ENCODE measurements at regions not wholly inside any gene's neighbourhood (a gene's known extent, or its start where the extent isn't known, plus 50 kb on each side); places are given as distances from the start of the nearest gene placed in this dataset.

GRCh38 chr1:208892147-208892546, 648.0 kb upstream of the PLXNA2 start:
- H3K4me3 ChIP-seq (ENCODE audit: low read length), result no peak overlapping the region
- no peaks in the 10 kb centered on the region for H3K9me3 ChIP-seq (ENCODE audit: control insufficient read depth, low read length)
- no peak for ATAC-seq
- intact Hi-C loops (cut with DNase I), result no loop called here
- H3K4me1 ChIP-seq (ENCODE audit: control insufficient read depth, insufficient read depth, low read length), result no peaks in the 10 kb centered on the region
- DNase-seq, result no peak
- H3K27ac ChIP-seq (ENCODE audit: low read length), result no peak overlapping the region
- no peaks in the 10 kb centered on the region for H3K27me3 ChIP-seq (ENCODE audit: control insufficient read depth, insufficient read depth)
- 87% methylated on average over 6 of the region's 6 CpGs for WGBS

- DNase-seq (no peak), ATAC-seq (no peak)
- WGBS, result 69% methylated on average over 3 of the region's 3 CpGs
- Histone ChIP-seq H3K27ac (ENCODE audit: low read length) (no peak overlapping the region), H3K4me1 (ENCODE audit: control insufficient read depth, insufficient read depth, low read length) (no peaks in the 10 kb centered on the region), H3K27me3 (ENCODE audit: control insufficient read depth, insufficient read depth) (no peaks in the 10 kb centered on the region), H3K9me3 (ENCODE audit: control insufficient read depth, low read length) (no peaks in the 10 kb centered on the region), H3K4me3 (ENCODE audit: low read length) (no peak overlapping the region)
- intact Hi-C loops (cut with DNase I), result no loop called here
Measured at GRCh38 chr1:208893251-208893650, 649.1 kb upstream of the PLXNA2 start.

GRCh38 chr1:208895181-208895580, 651.0 kb upstream of the PLXNA2 start:
- ATAC-seq (no peak), DNase-seq (no peak)
- intact Hi-C loops (cut with DNase I), result no loop called here
- H3K4me1 ChIP-seq (ENCODE audit: control insufficient read depth, insufficient read depth, low read length), result no peaks in the 10 kb centered on the region
- no peaks in the 10 kb centered on the region for H3K9me3 ChIP-seq (ENCODE audit: control insufficient read depth, low read length)
- no peak overlapping the region for H3K4me3 ChIP-seq (ENCODE audit: low read length)
- no peak overlapping the region for H3K27ac ChIP-seq (ENCODE audit: low read length)
- H3K27me3 ChIP-seq (ENCODE audit: control insufficient read depth, insufficient read depth), result no peaks in the 10 kb centered on the region
- 86% methylated on average over 1 of the region's 1 CpG for whole genome bisulfite sequencing

- ATAC-seq (no peak), DNase-seq (no peak)
- Histone ChIP-seq H3K4me3 (ENCODE audit: low read length) (no peak overlapping the region), H3K27me3 (ENCODE audit: control insufficient read depth, insufficient read depth) (no peaks in the 10 kb centered on the region), H3K4me1 (ENCODE audit: control insufficient read depth, insufficient read depth, low read length) (no peaks in the 10 kb centered on the region), H3K9me3 (ENCODE audit: control insufficient read depth, low read length) (no peaks in the 10 kb centered on the region), H3K27ac (ENCODE audit: low read length) (no peak overlapping the region)
- WGBS, result 92% methylated on average over 1 of the region's 1 CpG
- intact Hi-C loops (cut with DNase I), result no loop called here
Measured at GRCh38 chr1:208895820-208896219, 651.6 kb upstream of the PLXNA2 start.

- no peaks in the 10 kb centered on the region for H3K4me1 ChIP-seq (ENCODE audit: control insufficient read depth, insufficient read depth, low read length)
- no peaks in the 10 kb centered on the region for H3K27me3 ChIP-seq (ENCODE audit: control insufficient read depth, insufficient read depth)
- intact Hi-C loops (cut with DNase I), result no loop called here
- no peak overlapping the region for H3K4me3 ChIP-seq (ENCODE audit: low read length)
- no peaks in the 10 kb centered on the region for H3K9me3 ChIP-seq (ENCODE audit: control insufficient read depth, low read length)
- H3K27ac ChIP-seq (ENCODE audit: low read length), result no peak overlapping the region
- no peak for ATAC-seq
- DNase-seq, result no peak
Measured at GRCh38 chr1:208896768-208897167, 652.6 kb upstream of the PLXNA2 start.

- no peak for DNase-seq
- Histone ChIP-seq H3K4me3 (ENCODE audit: low read length) (no peak overlapping the region), H3K27ac (ENCODE audit: low read length) (no peak overlapping the region), H3K4me1 (ENCODE audit: control insufficient read depth, insufficient read depth, low read length) (no peaks in the 10 kb centered on the region), H3K9me3 (ENCODE audit: control insufficient read depth, low read length) (no peaks in the 10 kb centered on the region), H3K27me3 (ENCODE audit: control insufficient read depth, insufficient read depth) (no peaks in the 10 kb centered on the region)
- intact Hi-C loops (cut with DNase I), result no loop called here
- no peak for ATAC-seq
Measured at GRCh38 chr1:208899438-208899837, 655.3 kb upstream of the PLXNA2 start.

GRCh38 chr1:208903251-208903905, 659.2 kb upstream of the PLXNA2 start:
- Histone ChIP-seq H3K4me1 (ENCODE audit: control insufficient read depth, insufficient read depth, low read length) (no peaks in the 10 kb centered on the region), H3K27ac (ENCODE audit: low read length) (no peak overlapping the region), H3K9me3 (ENCODE audit: control insufficient read depth, low read length) (no peaks in the 10 kb centered on the region), H3K4me3 (ENCODE audit: low read length) (no peak overlapping the region), H3K27me3 (ENCODE audit: control insufficient read depth, insufficient read depth) (no peaks in the 10 kb centered on the region)
- 88% methylated on average over 7 of the region's 7 CpGs for WGBS
- no peak for ATAC-seq
- intact Hi-C loops (cut with DNase I), result no loop called here
- DNase-seq, result no peak

- Histone ChIP-seq H3K27ac (ENCODE audit: low read length) (no peak overlapping the region), H3K4me3 (ENCODE audit: low read length) (no peak overlapping the region), H3K4me1 (ENCODE audit: control insufficient read depth, insufficient read depth, low read length) (no peaks in the 10 kb centered on the region), H3K27me3 (ENCODE audit: control insufficient read depth, insufficient read depth) (no peaks in the 10 kb centered on the region), H3K9me3 (ENCODE audit: control insufficient read depth, low read length) (no peaks in the 10 kb centered on the region)
- DNase-seq (no peak), ATAC-seq (no peak)
- WGBS, result 55% methylated on average over 4 of the region's 4 CpGs
- intact Hi-C loops (cut with DNase I), result no loop called here
Measured at GRCh38 chr1:208907790-208908189, 663.6 kb upstream of the PLXNA2 start.

GRCh38 chr1:208909011-208909984, 665.1 kb upstream of the PLXNA2 start:
- 29% methylated on average over 8 of the region's 8 CpGs for WGBS
- no peaks in the 10 kb centered on the region for H3K9me3 ChIP-seq (ENCODE audit: control insufficient read depth, low read length)
- no peak for ATAC-seq
- H3K27ac ChIP-seq (ENCODE audit: low read length), result no peak overlapping the region
- H3K4me1 ChIP-seq (ENCODE audit: control insufficient read depth, insufficient read depth, low read length), result no peaks in the 10 kb centered on the region
- no peaks in the 10 kb centered on the region for H3K27me3 ChIP-seq (ENCODE audit: control insufficient read depth, insufficient read depth)
- intact Hi-C loops (cut with DNase I), result no loop called here
- no peak for DNase-seq
- no peak overlapping the region for H3K4me3 ChIP-seq (ENCODE audit: low read length)

- intact Hi-C loops (cut with DNase I), result no loop called here
- Histone ChIP-seq H3K27ac (ENCODE audit: low read length) (no peak overlapping the region), H3K4me3 (ENCODE audit: low read length) (no peak overlapping the region), H3K27me3 (ENCODE audit: control insufficient read depth, insufficient read depth) (no peaks in the 10 kb centered on the region), H3K4me1 (ENCODE audit: control insufficient read depth, insufficient read depth, low read length) (no peaks in the 10 kb centered on the region), H3K9me3 (ENCODE audit: control insufficient read depth, low read length) (no peaks in the 10 kb centered on the region)
- ATAC-seq (no peak), DNase-seq (no peak)
Measured at GRCh38 chr1:208910161-208910560, 666.0 kb upstream of the PLXNA2 start.

- Histone ChIP-seq H3K4me1 (ENCODE audit: control insufficient read depth, insufficient read depth, low read length) (no peaks in the 10 kb centered on the region), H3K27ac (ENCODE audit: low read length) (no peak overlapping the region), H3K9me3 (ENCODE audit: control insufficient read depth, low read length) (no peaks in the 10 kb centered on the region), H3K4me3 (ENCODE audit: low read length) (no peak overlapping the region), H3K27me3 (ENCODE audit: control insufficient read depth, insufficient read depth) (no peaks in the 10 kb centered on the region)
- intact Hi-C loops (cut with DNase I), result no loop called here
- DNase-seq, result no peak
- 64% methylated on average over 5 of the region's 5 CpGs for WGBS
- ATAC-seq, result no peak
Measured at GRCh38 chr1:208917281-208917680, 666.2 kb upstream of the CAMK1G start.
